GM18951 (cell line): ENCODE measurements at regions not wholly inside any gene's neighbourhood (a gene's known extent, or its start where the extent isn't known, plus 50 kb on each side); places are given as distances from the start of the nearest gene placed in this dataset.
"Not testable (repeated sequence)": the region's sequence is repeated elsewhere in the genome, so short reads cannot be mapped to it uniquely, and the experiment has no call there.

Experiments used
- POLR2A ChIP-seq: IDR thresholded peaks from 4 replicates; pipeline ENCODE4 v1.6.1; 2011; ENCODE audit warnings: mild to moderate bottlenecking; ENCODE audit not compliant: insufficient read length, insufficient read depth; ENCODE audit errors: extremely low read depth
- in situ Hi-C: fragments of 300-500 bp; cut with MboI; formaldehyde crosslinking; loops from one replicate; pipeline ENCODE4 v1.12.0; 2022; ENCODE audit warnings: low sequenced_read_pairs, mixed read lengths, inconsistent platforms; ENCODE audit not compliant: unreplicated experiment

DNA sequence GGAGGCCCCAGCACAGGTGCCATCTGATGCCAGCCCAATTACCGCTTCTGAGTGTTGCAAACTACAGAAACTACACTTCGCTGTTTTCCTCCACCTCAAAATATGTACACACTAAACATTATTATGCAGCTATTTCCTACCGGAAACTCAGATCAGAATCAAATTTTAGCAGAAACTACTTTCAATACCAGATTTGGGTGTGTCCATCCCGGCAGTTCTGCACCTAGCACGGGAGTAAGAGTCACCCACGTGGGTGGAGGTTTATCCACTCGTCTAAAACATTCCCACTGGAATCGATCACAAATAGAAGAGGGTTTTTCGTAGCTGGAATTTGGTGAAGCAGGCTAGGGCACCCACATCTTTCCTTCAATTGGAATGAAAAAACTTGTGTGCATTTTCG lies 214.4 kb upstream of the PRKCQ start:
- in situ Hi-C loops: no loop called here
- TF ChIP-seq POLR2A: no peak

DNA sequence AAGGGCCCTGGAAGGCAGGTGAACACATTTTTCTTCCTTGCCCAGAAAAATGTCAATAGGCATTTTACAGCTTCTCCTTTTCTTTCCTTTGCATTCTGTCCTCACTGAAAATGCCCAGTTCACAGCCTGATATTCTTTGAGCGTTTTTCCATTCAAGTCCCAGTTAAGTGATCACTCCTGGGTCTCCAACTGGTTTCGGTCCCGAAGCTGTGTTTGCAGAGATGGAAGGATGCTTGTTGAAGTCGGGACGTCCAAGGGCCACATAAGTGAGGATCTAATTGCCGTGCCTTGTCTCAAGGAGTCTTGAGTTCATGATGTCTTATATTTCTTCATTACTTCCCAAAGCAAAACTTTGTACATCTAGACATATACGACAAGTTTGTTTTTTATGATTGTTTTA lies 208.7 kb upstream of the PRKCQ start:
- in situ Hi-C loops: no loop called here
- TF ChIP-seq POLR2A: no peak

DNA sequence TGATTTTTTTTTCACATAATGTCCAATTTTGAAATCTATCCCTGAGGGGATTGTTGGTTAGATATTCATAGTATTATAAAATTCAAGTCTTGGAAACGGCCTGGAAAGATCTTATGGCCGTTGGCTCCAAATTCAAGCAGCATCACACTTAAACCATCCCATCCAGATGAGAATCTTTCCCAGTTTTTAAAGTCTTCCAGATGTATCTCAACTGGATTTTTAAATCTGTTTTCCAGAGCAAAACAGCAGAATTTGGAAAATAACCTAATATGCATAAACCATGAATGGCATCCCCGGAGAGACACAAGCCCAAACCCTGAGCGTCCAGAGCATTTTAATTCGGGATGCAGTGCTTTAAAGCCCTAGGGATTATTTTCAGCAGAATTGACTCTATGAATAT lies 208.2 kb upstream of the PRKCQ start:
- no peak for TF ChIP-seq POLR2A
- in situ Hi-C loops: no loop called here

DNA sequence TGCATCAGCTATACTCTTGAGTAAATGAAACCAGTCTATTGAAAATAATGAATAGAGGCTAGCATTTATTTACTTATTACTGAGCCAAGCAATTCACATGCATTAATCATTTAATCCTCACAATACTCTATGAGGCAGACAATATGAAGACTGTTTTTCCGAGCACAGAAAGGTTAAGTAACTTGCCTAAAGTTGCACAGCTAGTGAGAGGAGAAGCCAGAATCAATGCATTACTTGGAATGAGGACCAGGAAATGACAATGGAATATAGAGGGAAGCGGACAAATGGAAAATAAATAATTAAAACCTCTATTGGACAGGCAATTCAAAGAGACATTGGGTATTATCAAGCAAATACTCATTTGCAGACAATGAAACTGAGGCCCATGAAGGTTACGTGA lies 207.6 kb upstream of the PRKCQ start:
- TF ChIP-seq POLR2A: no peak

DNA sequence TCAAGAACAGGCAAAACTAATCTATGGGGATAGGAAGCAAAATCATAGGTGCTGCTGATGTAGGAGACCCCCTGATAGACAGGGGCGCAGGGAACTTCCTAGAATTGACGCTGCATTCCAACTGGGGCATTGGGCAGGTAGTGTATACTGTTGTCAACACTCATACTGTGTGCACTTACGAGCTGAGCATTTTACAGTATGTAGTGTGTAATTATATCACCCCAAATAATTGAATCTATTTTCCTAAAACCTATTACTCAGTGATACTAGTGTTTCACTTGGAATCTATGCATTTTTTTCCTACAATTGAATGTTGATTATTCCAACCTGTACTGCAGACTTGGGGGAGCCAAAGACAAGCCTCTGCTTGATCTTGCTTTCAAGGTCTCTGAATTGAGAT lies 207.0 kb upstream of the PRKCQ start:
- in situ Hi-C loops: no loop called here
- TF ChIP-seq POLR2A: no peak

More for the DNA sequence above, 207.6 kb upstream of the PRKCQ start:
- in situ Hi-C loops: no loop called here

DNA sequence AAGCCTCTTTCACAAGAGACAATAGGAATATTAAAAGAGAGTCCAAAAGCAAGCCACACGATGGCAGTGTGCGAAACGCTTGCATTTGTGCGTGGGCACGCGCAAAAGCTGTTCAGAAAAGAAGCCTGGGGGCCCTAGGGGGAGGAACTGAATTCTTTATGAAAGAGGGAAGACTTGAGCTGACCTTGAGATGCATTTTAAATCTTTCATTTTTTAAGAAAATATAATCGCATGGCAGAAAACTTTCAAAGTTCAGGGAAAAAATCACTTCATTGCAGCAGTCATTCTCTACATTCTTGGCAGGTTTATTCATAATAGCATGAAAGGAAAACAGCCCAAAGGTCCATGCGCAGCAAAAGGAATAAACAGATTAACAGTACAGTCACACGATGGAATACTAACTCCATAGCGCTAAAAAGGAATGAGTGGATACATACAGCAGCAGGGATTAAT lies 206.5 kb upstream of the PRKCQ start:
- in situ Hi-C loops: no loop called here

DNA sequence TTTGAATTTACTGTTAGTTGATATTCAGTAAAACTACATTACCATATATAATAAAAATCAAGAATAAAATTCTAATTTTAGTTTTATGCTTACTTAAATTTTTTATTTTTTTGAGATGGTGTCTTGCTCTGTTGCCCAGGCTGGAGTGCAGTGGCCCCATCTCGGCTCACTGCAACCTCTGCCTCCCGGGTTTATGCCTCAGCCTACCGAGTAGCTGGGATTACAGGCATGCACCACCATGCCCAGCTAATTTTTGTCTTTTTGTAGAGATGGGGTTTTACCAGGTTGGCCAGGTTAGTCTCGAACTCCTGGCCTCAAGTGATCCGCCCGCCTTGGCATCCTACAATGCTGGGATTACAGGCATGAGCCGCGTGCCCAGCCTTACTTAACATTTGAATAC lies 204.4 kb upstream of the PRKCQ start:
- in situ Hi-C loops: not testable (repeated sequence)

More for the DNA sequence above, 206.5 kb upstream of the PRKCQ start:
- no peak for TF ChIP-seq POLR2A

DNA sequence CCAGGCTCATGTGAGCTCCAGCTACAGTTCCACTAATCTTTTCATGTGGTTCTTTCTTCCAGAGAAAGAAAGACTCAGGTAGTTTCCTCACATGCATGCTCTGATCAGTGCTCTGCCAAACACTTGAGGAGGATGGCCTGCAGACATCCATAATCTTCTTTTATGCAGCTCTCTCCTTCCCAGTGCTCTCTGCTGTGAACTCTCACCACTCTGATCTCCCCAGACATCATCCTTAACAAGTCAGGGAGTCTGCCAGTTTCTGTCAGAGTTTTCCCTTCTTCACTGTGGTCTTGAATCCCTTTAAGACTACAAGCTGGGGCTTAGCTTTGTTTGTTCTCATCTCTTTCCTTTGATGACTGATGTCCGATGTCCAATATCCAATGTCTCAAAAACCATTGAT lies 203.4 kb upstream of the PRKCQ start:
- in situ Hi-C loops: no loop called here
- TF ChIP-seq POLR2A: no peak

DNA sequence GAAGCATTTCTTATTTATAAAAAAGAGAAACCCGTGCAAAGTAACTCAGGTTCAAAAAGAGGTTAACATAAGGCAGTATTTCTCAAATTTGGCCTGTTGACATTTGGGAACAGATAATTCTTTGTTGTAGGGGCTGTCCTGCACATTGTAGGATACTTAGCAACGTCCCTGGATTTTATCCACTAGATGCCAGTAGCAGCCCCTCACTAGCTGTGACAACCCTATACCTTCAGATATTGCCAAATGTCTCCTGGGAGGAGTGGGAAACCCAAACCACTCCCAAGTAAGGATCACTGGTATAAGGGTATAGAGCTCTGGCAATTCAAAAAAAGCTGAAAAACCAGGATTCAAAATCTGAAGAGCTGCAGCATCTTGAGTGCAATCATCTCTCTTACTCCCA lies 202.3 kb upstream of the PRKCQ start:
- no peak for TF ChIP-seq POLR2A
- in situ Hi-C loops: no loop called here

DNA sequence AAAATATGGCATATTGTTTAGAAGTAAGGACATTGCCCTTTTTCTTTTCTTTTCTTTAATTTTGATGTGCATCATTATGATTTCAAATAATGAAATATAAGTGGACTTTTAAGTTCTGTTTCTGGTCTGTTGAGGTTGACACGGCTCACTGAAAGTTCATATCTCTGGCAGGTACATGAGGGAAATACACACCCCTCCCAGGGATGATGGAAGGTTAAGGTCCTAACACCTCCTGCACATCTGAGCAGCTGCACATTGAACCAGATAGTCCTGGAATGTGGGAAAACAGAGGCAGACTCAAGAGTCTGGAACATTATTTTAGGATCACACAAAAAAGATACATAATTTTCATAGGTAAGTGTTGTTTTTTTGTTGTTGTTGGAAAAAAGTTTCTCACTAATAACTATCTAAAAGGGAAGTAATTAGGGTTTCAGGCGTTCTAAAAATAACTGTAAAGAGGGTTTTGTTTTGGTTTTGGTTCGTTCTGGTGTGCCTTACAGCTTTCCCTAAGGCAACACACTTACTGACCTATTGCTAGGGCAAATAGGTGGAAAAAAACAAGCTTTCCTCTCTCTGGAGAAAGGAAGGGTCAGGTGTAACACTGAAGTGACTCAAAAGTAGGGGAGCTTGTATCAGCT lies 201.2 kb upstream of the PRKCQ start:
- TF ChIP-seq POLR2A: no peak
- in situ Hi-C loops: no loop called here

DNA sequence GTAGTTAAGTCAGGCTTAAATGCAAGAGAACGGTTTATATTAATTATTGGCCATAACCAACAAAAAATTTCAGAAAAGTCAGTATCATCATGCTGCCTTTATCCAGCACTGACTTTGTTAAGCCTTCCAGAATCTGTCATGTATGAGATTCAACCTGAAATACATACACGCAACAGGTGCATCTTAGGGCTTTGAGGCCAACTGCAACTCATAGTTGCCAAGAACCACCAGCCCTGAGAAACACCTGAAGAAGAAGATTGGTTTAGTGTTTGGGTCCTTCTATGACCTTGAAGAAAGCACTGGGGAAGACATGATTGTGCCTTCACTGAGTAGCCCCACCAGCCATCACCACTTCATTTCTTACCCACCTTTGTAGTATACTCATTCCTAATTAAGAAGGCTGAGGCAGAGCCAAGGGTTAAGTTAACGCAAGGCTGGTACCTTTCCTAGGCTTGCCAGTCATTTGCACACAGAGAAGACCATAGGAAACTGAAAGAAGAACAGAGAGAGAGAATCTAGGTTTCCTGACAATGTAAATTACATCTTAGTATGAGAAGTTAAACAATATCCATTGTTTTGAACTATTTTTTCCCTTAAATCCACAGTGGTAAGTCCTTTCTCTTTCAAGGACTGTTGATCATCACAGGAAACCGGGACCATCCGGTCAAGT lies 200.1 kb upstream of the PRKCQ start:
- no peak for TF ChIP-seq POLR2A
- in situ Hi-C loops: no loop called here

DNA sequence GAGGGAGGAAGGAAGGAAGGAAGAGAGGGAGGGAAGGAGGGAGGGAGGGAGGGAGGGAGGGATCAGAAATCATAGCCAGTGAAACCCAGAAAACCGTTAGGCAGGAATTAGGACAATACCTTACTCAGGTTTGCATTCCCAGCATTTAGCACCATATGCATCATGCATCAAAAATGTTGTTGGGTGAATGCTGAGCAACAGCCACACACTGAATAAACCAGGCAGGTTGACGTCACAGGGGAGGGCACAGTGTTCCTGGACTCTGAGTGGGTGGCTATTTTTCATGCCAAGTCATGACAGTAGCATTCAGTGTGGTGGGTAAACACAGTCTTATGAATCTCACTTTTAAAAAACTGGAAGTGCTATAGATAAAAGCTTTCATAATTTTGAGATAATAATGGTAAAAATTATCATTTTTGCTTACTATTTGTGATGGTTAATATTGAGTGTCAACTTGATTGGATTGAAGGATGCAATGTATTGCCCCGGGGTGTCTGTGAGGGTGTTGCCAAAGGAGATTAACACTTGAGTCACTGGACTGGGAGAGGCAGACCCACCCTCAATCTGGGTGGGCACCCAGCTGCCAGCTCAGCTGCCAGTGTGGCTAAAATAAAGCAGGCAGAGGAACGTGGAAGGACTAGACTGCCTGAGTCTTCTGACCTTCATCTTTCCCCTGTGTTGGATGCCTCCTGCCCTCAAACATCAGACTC lies 199.1 kb upstream of the PRKCQ start:
- in situ Hi-C loops: no loop called here
- no peak for TF ChIP-seq POLR2A

DNA sequence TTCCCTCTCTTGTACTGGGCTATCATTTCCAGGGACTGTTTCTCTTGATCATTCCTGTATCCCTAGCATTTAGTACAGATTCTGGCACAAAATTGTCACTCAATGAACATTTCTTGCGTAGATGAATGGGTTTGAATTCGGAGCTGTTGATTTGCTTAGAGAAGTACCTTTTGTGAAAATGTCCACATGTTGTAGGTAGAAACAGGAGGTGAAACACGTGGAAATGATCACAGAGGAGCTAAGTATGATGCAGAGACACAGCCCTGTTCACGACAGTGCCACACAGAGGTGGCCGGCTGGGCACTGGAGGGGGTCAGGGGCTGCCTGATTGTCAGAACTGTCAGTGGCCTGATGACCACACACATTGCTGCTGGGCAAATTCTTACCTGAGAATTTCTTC lies 196.1 kb upstream of the PRKCQ start:
- TF ChIP-seq POLR2A: no peak
- in situ Hi-C loops: no loop called here

DNA sequence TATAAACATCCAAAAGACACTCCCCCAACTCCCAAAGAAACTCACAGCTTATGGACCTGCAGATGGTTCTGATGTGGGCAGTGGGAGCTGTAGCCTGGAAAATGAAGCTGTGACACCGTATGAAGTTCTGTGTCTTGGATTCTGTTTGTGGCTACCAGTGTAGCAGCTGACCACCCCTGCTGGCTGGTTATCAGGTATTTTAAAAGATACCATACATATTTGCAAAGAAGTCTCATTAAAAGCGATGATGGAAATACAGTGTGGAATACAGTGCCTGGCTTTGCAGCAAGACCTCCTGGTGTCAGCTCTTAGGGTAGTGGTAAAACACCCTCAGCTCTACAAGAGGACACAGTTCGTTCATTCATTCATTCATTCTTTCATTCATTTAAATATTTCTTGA lies 194.3 kb upstream of the PRKCQ start:
- no peak for TF ChIP-seq POLR2A
- in situ Hi-C loops: no loop called here

DNA sequence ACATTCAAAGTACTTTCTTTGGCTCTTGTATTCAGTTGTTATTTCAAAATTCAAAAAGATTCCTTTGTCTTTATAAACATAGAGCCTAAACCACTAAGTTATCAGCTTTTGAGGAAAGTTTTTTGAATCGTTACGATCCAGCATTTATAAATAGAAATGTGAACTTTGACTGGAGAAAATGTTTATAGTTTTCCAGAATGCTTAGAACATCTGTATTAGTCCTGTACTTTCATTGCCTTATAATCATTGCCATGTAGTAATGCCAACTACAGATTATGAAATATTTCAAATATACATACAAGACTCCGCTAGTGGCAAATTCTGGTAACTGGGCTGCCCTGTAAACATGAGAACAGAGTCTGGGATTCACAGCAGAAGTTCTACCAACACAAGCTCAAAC lies 191.3 kb upstream of the PRKCQ start:
- no peak for TF ChIP-seq POLR2A
- in situ Hi-C loops: no loop called here
